HEK293 (cell line): ENCODE measurements at regions not wholly inside any gene's neighbourhood (a gene's known extent, or its start where the extent isn't known, plus 50 kb on each side); places are given as distances from the start of the nearest gene placed in this dataset.

Experiments
- WT1 ChIP-seq: fragments of 450-650 bp; formaldehyde crosslinking; IDR thresholded peaks from 2 replicates; pipeline ENCODE4 v1.5.1; 2016; ENCODE audit warnings: missing biosample characterization, missing genetic modification characterization
- ZFP3 ChIP-seq: fragments of 450-650 bp; formaldehyde crosslinking; IDR thresholded peaks from 2 replicates; pipeline ENCODE4 v1.5.1; 2016; ENCODE audit warnings: low read depth, missing biosample characterization, missing genetic modification characterization
- ZNF155 ChIP-seq: fragments of 450-650 bp; formaldehyde crosslinking; IDR thresholded peaks from 2 replicates; pipeline ENCODE4 v1.5.1; 2016; ENCODE audit warnings: missing biosample characterization, missing genetic modification characterization
- ZNF16 ChIP-seq: fragments of 450-650 bp; formaldehyde crosslinking; IDR thresholded peaks from 2 replicates; pipeline ENCODE4 v1.5.1; 2016; ENCODE audit warnings: low read depth, missing biosample characterization, missing genetic modification characterization
- ZNF239 ChIP-seq: fragments of 450-650 bp; formaldehyde crosslinking; IDR thresholded peaks from 2 replicates; pipeline ENCODE4 v1.5.1; 2016; ENCODE audit warnings: missing biosample characterization, missing genetic modification characterization
- ZNF274 ChIP-seq, 2 experiments: fragments of 200-500 bp in 1 of 2; fragments of 450-650 bp in 1 of 2; sonication (Bioruptor generic) in 1 of 2; formaldehyde crosslinking in 1 of 2; IDR thresholded peaks; 2 replicates each; pipeline versions ENCODE4 v1.5.1 to v1.6.1; 2014 to 2016; ENCODE audit warnings: borderline replicate concordance in 1 of 2, inconsistent platforms in 1 of 2, low read length in 1 of 2, missing biosample characterization in 1 of 2, missing genetic modification characterization in 1 of 2
- ZNF302 ChIP-seq: fragments of 450-650 bp; formaldehyde crosslinking; IDR thresholded peaks from 2 replicates; pipeline ENCODE4 v1.5.1; 2016; ENCODE audit warnings: missing biosample characterization, missing genetic modification characterization, low read depth
- ZNF423 ChIP-seq: fragments of 450-650 bp; formaldehyde crosslinking; IDR thresholded peaks from 2 replicates; pipeline ENCODE4 v1.5.1; 2016; ENCODE audit warnings: missing biosample characterization, missing genetic modification characterization
- ZNF555 ChIP-seq: fragments of 450-650 bp; formaldehyde crosslinking; conservative IDR thresholded peaks from 2 replicates; pipeline ENCODE4 v1.5.1; 2017; ENCODE audit warnings: missing biosample characterization, mild to moderate bottlenecking, missing genetic modification characterization, inconsistent platforms
- TF ChIP-seq, protein P1 (sequence below): fragments of 450-650 bp; formaldehyde crosslinking; IDR thresholded peaks from 2 replicates; pipeline ENCODE4 v1.5.1; 2016; ENCODE audit warnings: missing biosample characterization, missing genetic modification characterization
- TF ChIP-seq, protein P2 (sequence below): fragments of 450-650 bp; formaldehyde crosslinking; IDR thresholded peaks from 2 replicates; pipeline ENCODE4 v1.5.1; 2016; ENCODE audit warnings: missing biosample characterization, missing genetic modification characterization
- TF ChIP-seq, protein P3 (sequence below): fragments of 450-650 bp; formaldehyde crosslinking; IDR thresholded peaks from 2 replicates; pipeline ENCODE4 v1.5.1; 2016; ENCODE audit warnings: missing biosample characterization, missing genetic modification characterization
- TF ChIP-seq, protein P4 (sequence below): fragments of 450-650 bp; formaldehyde crosslinking; IDR thresholded peaks from 2 replicates; pipeline ENCODE4 v1.5.1; 2016; ENCODE audit warnings: missing biosample characterization, missing genetic modification characterization
- TF ChIP-seq, protein P5 (sequence below): fragments of 450-650 bp; IDR thresholded peaks from 2 replicates; pipeline ENCODE4 v1.5.1; 2018; ENCODE audit warnings: missing biosample characterization, missing genetic modification characterization

DNA sequence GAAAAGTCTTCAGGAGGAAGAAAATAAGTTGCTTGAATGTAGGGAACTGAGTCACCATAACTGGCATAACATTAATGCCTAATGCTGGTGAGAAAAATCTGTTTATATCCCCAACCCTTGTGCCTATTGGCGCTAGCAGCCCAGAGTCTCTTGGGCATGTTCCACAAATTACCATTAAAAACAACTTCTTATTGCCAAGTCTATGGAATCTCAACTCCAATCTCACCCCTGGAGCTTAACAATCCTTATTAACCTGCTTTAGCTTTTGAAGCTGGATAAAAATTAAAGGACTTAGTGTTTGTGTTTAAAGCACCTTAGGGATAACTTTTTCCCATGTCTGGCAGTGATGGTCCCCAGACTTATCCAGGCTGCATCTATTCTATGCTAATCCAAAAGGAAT lies 143.0 kb downstream of the APIP start:
- no peak for TF ChIP-seq ZNF423 (tag by site-specific recombination)
- no peak for TF ChIP-seq ZNF155
- TF ChIP-seq, protein P1, sequence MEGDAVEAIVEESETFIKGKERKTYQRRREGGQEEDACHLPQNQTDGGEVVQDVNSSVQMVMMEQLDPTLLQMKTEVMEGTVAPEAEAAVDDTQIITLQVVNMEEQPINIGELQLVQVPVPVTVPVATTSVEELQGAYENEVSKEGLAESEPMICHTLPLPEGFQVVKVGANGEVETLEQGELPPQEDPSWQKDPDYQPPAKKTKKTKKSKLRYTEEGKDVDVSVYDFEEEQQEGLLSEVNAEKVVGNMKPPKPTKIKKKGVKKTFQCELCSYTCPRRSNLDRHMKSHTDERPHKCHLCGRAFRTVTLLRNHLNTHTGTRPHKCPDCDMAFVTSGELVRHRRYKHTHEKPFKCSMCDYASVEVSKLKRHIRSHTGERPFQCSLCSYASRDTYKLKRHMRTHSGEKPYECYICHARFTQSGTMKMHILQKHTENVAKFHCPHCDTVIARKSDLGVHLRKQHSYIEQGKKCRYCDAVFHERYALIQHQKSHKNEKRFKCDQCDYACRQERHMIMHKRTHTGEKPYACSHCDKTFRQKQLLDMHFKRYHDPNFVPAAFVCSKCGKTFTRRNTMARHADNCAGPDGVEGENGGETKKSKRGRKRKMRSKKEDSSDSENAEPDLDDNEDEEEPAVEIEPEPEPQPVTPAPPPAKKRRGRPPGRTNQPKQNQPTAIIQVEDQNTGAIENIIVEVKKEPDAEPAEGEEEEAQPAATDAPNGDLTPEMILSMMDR (tag by site-specific recombination) = no peak
- TF ChIP-seq, protein P2, sequence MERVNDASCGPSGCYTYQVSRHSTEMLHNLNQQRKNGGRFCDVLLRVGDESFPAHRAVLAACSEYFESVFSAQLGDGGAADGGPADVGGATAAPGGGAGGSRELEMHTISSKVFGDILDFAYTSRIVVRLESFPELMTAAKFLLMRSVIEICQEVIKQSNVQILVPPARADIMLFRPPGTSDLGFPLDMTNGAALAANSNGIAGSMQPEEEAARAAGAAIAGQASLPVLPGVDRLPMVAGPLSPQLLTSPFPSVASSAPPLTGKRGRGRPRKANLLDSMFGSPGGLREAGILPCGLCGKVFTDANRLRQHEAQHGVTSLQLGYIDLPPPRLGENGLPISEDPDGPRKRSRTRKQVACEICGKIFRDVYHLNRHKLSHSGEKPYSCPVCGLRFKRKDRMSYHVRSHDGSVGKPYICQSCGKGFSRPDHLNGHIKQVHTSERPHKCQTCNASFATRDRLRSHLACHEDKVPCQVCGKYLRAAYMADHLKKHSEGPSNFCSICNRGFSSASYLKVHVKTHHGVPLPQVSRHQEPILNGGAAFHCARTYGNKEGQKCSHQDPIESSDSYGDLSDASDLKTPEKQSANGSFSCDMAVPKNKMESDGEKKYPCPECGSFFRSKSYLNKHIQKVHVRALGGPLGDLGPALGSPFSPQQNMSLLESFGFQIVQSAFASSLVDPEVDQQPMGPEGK = no peak
- TF ChIP-seq, protein P3, sequence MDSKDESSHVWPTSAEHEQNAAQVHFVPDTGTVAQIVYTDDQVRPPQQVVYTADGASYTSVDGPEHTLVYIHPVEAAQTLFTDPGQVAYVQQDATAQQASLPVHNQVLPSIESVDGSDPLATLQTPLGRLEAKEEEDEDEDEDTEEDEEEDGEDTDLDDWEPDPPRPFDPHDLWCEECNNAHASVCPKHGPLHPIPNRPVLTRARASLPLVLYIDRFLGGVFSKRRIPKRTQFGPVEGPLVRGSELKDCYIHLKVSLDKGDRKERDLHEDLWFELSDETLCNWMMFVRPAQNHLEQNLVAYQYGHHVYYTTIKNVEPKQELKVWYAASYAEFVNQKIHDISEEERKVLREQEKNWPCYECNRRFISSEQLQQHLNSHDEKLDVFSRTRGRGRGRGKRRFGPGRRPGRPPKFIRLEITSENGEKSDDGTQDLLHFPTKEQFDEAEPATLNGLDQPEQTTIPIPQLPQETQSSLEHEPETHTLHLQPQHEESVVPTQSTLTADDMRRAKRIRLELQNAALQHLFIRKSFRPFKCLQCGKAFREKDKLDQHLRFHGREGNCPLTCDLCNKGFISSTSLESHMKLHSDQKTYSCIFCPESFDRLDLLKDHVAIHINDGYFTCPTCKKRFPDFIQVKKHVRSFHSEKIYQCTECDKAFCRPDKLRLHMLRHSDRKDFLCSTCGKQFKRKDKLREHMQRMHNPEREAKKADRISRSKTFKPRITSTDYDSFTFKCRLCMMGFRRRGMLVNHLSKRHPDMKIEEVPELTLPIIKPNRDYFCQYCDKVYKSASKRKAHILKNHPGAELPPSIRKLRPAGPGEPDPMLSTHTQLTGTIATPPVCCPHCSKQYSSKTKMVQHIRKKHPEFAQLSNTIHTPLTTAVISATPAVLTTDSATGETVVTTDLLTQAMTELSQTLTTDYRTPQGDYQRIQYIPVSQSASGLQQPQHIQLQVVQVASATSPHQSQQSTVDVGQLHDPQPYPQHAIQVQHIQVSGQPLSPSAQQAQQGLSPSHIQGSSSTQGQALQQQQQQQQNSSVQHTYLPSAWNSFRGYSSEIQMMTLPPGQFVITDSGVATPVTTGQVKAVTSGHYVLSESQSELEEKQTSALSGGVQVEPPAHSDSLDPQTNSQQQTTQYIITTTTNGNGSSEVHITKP (tag by site-specific recombination) = no peak
- TF ChIP-seq ZNF16 (tag by site-specific recombination) = no peak
- TF ChIP-seq, protein P4, sequence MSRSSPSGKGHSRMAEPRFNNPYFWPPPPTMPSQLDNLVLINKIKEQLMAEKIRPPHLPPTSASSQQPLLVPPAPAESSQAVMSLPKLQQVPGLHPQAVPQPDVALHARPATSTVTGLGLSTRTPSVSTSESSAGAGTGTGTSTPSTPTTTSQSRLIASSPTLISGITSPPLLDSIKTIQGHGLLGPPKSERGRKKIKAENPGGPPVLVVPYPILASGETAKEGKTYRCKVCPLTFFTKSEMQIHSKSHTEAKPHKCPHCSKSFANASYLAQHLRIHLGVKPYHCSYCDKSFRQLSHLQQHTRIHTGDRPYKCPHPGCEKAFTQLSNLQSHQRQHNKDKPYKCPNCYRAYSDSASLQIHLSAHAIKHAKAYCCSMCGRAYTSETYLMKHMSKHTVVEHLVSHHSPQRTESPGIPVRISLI = no peak
- no peak for TF ChIP-seq WT1 (tag by site-specific recombination)
- no peak for TF ChIP-seq ZNF274 (IDR thresholded peaks at IDR 0.05; ENCODE audit: low read length)
- no peak for TF ChIP-seq ZNF274 (tag by site-specific recombination; IDR thresholded peaks at IDR 0.05; ENCODE audit: borderline replicate concordance)
- TF ChIP-seq ZNF302 (tag by site-specific recombination) = no peak
- no peak for TF ChIP-seq ZFP3
- TF ChIP-seq, protein P5, sequence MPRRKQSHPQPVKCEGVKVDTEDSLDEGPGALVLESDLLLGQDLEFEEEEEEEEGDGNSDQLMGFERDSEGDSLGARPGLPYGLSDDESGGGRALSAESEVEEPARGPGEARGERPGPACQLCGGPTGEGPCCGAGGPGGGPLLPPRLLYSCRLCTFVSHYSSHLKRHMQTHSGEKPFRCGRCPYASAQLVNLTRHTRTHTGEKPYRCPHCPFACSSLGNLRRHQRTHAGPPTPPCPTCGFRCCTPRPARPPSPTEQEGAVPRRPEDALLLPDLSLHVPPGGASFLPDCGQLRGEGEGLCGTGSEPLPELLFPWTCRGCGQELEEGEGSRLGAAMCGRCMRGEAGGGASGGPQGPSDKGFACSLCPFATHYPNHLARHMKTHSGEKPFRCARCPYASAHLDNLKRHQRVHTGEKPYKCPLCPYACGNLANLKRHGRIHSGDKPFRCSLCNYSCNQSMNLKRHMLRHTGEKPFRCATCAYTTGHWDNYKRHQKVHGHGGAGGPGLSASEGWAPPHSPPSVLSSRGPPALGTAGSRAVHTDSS = no peak
- no peak for TF ChIP-seq ZNF555 (tag by site-specific recombination)
- no peak for TF ChIP-seq ZNF239 (tag by site-specific recombination)
